ENCODE measurements at regions not wholly inside any gene's neighbourhood (a gene's known extent, or its start where the extent isn't known, plus 50 kb on each side); places are given as distances from the start of the nearest gene placed in this dataset.

DNA sequence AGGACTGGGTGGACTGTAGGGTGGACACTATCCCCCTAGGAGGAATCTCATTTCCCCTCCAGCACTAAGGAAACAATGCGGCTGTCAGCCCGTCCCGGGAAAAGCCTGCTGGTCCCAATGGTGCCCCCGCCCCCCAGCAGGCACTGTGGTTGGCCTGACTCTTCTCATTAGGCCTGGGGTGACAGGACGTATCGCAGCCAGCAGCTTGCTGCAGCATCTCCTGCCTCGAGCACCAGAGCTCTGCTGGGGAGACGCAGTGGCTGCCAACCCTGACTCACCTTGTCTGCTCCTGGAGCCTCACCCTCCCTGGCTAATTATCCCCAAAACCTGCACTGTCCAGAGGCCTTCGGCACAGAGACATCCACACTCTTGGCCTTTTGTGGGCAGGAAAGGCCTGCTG is 115.1 kb upstream of the GJB5 start:
- Histone ChIP-seq H3K9me3 (replicated peaks) (no peaks in the 10 kb centered on the region), H3K4me3 (no peak overlapping the region), H3K27ac (replicated peaks) (no peak overlapping the region), H3K4me1 (no peaks in the 10 kb centered on the region), H3K27me3 (ENCODE audit: low read depth) (peaks cover 88% of the 10 kb centered on the region), H3K36me3 (no peaks in the 10 kb centered on the region)
- intact Hi-C loops (cut with micrococcal nuclease): no loop called here
- no peak for TF ChIP-seq CTCF (IDR thresholded peaks at IDR 0.05; ENCODE audit: borderline replicate concordance)
- DNase-seq: no peak

DNA sequence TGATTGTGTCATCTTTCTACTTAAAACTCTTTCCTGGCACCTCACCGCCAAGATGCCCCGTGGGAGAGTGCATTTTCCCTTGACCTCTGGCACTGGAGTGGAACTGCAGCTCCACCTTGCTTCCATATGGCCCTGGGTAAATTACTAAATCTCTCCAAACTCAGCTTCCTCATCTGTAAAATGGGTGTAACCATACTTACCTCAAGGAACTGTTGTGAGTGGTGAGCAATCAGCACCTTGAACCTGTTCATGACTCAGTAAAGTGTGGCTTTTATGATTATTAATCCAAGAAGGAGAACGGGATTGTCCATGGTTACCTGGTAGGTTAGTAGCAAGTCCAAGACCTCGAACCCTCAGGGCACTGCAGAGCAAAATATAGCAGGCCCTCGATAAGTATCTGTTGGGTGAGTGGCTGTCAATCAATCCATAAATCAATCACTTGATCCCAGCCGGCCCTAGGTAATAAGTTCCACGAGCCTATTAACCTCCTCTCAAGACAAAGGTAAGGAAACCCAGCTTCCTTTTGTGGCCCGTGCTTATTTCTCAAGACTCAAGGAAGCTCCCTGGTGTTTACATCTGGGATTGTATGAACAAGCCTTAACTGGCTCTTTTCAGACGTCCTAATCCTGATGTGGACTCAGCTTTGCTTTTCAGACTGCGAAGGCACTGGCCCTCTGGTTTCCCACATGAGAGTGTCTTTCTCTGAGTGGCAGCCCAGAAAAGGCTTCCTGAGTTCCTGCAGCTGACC is 114.0 kb upstream of the GJB5 start:
- Histone ChIP-seq H3K36me3 (no peaks in the 10 kb centered on the region), H3K9me3 (replicated peaks) (no peaks in the 10 kb centered on the region), H3K27ac (replicated peaks) (no peak overlapping the region), H3K4me3 (no peak overlapping the region), H3K4me1 (no peaks in the 10 kb centered on the region), H3K27me3 (ENCODE audit: low read depth) (peaks cover 99% of the 10 kb centered on the region)
- intact Hi-C loops (cut with micrococcal nuclease): no loop called here
- DNase-seq: no peak
- no peak for TF ChIP-seq CTCF (IDR thresholded peaks at IDR 0.05; ENCODE audit: borderline replicate concordance)

GRCh38 chr1:34642679-34643078 is 112.2 kb upstream of the GJB5 start:
- no peaks in the 10 kb centered on the region for H3K36me3 ChIP-seq
- no peak for TF ChIP-seq CTCF (IDR thresholded peaks at IDR 0.05; ENCODE audit: borderline replicate concordance)
- no peak overlapping the region for H3K27ac ChIP-seq (replicated peaks)
- no peaks in the 10 kb centered on the region for H3K4me1 ChIP-seq
- H3K4me3 ChIP-seq: no peak overlapping the region
- H3K9me3 ChIP-seq (replicated peaks): no peaks in the 10 kb centered on the region
- intact Hi-C loops (cut with micrococcal nuclease): no loop called here
- DNase-seq: no peak
- H3K27me3 ChIP-seq (ENCODE audit: low read depth): peaks cover 98% of the 10 kb centered on the region

DNA sequence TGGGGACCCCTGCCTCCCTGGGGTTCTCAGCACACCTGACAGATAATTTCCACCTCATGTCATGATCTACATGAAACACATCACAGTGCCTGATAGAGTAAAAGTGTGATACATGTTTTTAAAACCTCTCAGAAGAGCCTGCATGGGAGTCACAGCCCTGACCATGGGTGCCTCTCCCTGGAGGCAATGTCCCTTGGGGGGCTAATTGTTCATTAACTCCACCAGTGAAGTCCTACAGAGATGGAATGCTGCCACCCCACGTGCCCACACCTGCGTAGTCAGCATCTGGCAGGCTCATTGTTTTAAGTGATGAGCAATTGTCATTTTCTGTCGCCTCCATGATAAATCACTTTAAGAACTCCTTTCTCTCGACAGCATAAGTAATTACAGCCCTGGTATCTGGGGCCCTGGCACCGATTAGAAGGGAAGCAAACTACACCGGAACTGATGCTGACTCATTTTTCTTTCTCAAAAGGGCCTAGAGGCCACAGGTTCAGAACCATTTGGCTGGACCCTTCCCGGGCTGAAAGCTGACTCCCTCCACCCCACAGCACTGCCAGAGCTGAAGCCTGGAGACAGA is 109.6 kb upstream of the GJB5 start:
- H3K27me3 ChIP-seq (ENCODE audit: low read depth): peaks cover 99% of the 10 kb centered on the region
- intact Hi-C loops (cut with micrococcal nuclease): no loop called here
- TF ChIP-seq CTCF (IDR thresholded peaks at IDR 0.05; ENCODE audit: borderline replicate concordance): no peak

GRCh38 chr1:34645919-34646318 is 108.9 kb upstream of the GJB5 start:
- no peak for DNase-seq
- Histone ChIP-seq H3K36me3 (no peaks in the 10 kb centered on the region), H3K4me3 (no peak overlapping the region), H3K9me3 (replicated peaks) (no peaks in the 10 kb centered on the region), H3K4me1 (no peaks in the 10 kb centered on the region), H3K27me3 (ENCODE audit: low read depth) (peaks cover 99% of the 10 kb centered on the region), H3K27ac (replicated peaks) (no peak overlapping the region)
- no peak for TF ChIP-seq CTCF (IDR thresholded peaks at IDR 0.05; ENCODE audit: borderline replicate concordance)
- intact Hi-C loops (cut with micrococcal nuclease): no loop called here

More for the DNA sequence above, 109.6 kb upstream of the GJB5 start:
- no peak overlapping the region for H3K4me3 ChIP-seq
- no peak overlapping the region for H3K27ac ChIP-seq (replicated peaks)
- H3K9me3 ChIP-seq (replicated peaks): no peaks in the 10 kb centered on the region
- no peak for DNase-seq
- no peaks in the 10 kb centered on the region for H3K4me1 ChIP-seq
- no peaks in the 10 kb centered on the region for H3K36me3 ChIP-seq

All from left ventricle myocardium inferior (tissue), 1 donor.